HCT116 (cell line): ENCODE measurements at regions not wholly inside any gene's neighbourhood (a gene's known extent, or its start where the extent isn't known, plus 50 kb on each side); places are given as distances from the start of the nearest gene placed in this dataset.

Experiments
- ATAC-seq: fragments of 200-7000 bp; cut with Tn5 transposase; 2 replicates; pipeline ENCODE4 v1.9.1; 2020; ENCODE audit warnings: mild to moderate bottlenecking, moderate library complexity
- BruUV-seq: library from RNA; stranded (reverse); fragments of 400-500 nt; replicated peaks from 2 replicates; lab custom pipeline; 2021; lab: Mats Ljungman, UMichigan
- CTCF ChIA-PET: fragments of 300-600 bp; sonication (Branson Sonifier 250); formaldehyde crosslinking; loops from one replicate; lab custom pipeline; 2021; ENCODE audit warnings: antibody characterized with exemption; lab: Charles Lee
- POLR2A ChIA-PET: fragments of 300-600, 350-600 bp; sonication (Branson Sonifier 250); formaldehyde crosslinking; loops from one replicate; lab custom pipeline; 2021; ENCODE audit warnings: antibody characterized with exemption; lab: Charles Lee
- RAD21 ChIA-PET, 2 experiments: fragments of 300-600 bp; sonication (Branson Sonifier 250); formaldehyde crosslinking; loops; one replicate each; lab custom pipeline; 2023; ENCODE audit warnings: low total read pairs in 2 of 2; ENCODE audit not compliant: uncharacterized antibody in 2 of 2, unreplicated experiment in 2 of 2, low non-redundant PET in 1 of 2; lab: Charles Lee
- DNase-seq: peaks from one replicate; pipeline ENCODE4 v3.0.0-alpha.2; 2010; ENCODE audit warnings: low read depth, low spot score
- H2AFZ ChIP-seq: fragments of 200-600 bp; shearing (Covaris generic), sonication (generic); 2 replicates; pipeline ENCODE4 v1.6.1; 2017; ENCODE audit warnings: low read depth, mixed run types, mixed read lengths, antibody characterized with exemption, low read length; ENCODE audit not compliant: poor library complexity, severe bottlenecking
- H3K27ac ChIP-seq: 2 replicates; pipeline ENCODE4 v1.5.1; 2012; ENCODE audit warnings: low read depth, low read length
- H3K27me3 ChIP-seq: fragments of 200-600 bp; sonication (generic); 2 replicates; pipeline ENCODE4 v1.6.1; 2016; ENCODE audit warnings: mixed run types, low read length, mixed read lengths; ENCODE audit not compliant: insufficient read depth
- H3K36me3 ChIP-seq, 2 experiments: fragments of 200-500 bp in 1 of 2; fragments of 200-600 bp in 1 of 2; sonication (Bioruptor generic) in 1 of 2; sonication (generic) in 1 of 2; 2 replicates each; pipeline versions ENCODE4 v1.5.1 to v1.6.1; 2014 to 2016; ENCODE audit warnings: low read length in 2 of 2, inconsistent platforms in 1 of 2, mixed read lengths in 1 of 2, mixed run types in 1 of 2; ENCODE audit not compliant: insufficient read depth in 2 of 2, control insufficient read depth in 1 of 2
- H3K4me1 ChIP-seq, 2 experiments: fragments of 200-600 bp in 1 of 2; sonication (generic) in 1 of 2; 2 replicates each; pipeline versions ENCODE4 v1.5.1 to v1.6.1; 2012 to 2017; ENCODE audit warnings: low read length in 2 of 2, inconsistent platforms in 1 of 2, mild to moderate bottlenecking in 1 of 2, mixed read lengths in 1 of 2, mixed run types in 1 of 2, moderate library complexity in 1 of 2; ENCODE audit not compliant: insufficient read depth in 2 of 2, control insufficient read depth in 1 of 2
- H3K4me2 ChIP-seq: fragments of 200-600 bp; sonication (generic); 2 replicates; pipeline ENCODE4 v1.6.1; 2017; ENCODE audit warnings: mixed run types, low read length, mixed read lengths
- H3K4me3 ChIP-seq, 2 experiments: fragments of 200-600 bp in 1 of 2; sonication (generic) in 1 of 2; replicated peaks in 1 of 2; 2 replicates each; pipeline ENCODE4 v1.5.1; 2011 to 2016; ENCODE audit warnings: low read length in 2 of 2, control low read depth in 1 of 2, low read depth in 1 of 2, mild to moderate bottlenecking in 1 of 2, mixed read lengths in 1 of 2, mixed run types in 1 of 2
- H3K79me2 ChIP-seq: fragments of 200-600 bp; sonication (generic); 2 replicates; pipeline ENCODE4 v1.6.1; 2017; ENCODE audit warnings: mild to moderate bottlenecking, mixed run types, low read length, moderate library complexity, mixed read lengths; ENCODE audit not compliant: insufficient read depth
- H3K9ac ChIP-seq: fragments of 200-600 bp; sonication (generic); 2 replicates; pipeline ENCODE4 v1.6.1; 2016; ENCODE audit warnings: low read length, mixed read lengths
- H3K9me2 ChIP-seq: fragments of 200-600 bp; sonication (generic), shearing (Covaris generic); 2 replicates; pipeline ENCODE4 v1.6.1; 2017; ENCODE audit warnings: mixed run types, mild to moderate bottlenecking, moderate library complexity; ENCODE audit not compliant: insufficient read depth
- H3K9me3 ChIP-seq, 2 experiments: fragments of 200-500 bp in 1 of 2; fragments of 200-600 bp in 1 of 2; sonication (Bioruptor generic) in 1 of 2; sonication (generic) in 1 of 2; 2 replicates each; pipeline ENCODE4 v1.6.1; 2014 to 2017; ENCODE audit warnings: low read length in 2 of 2, mixed read lengths in 2 of 2, inconsistent platforms in 1 of 2, low read depth in 1 of 2, mild to moderate bottlenecking in 1 of 2, mixed run types in 1 of 2, moderate library complexity in 1 of 2; ENCODE audit not compliant: control insufficient read depth in 1 of 2, insufficient read depth in 1 of 2
- H4K20me1 ChIP-seq: fragments of 200-600 bp; sonication (generic), shearing (Covaris generic); 2 replicates; pipeline ENCODE4 v1.6.1; 2017; ENCODE audit warnings: mixed run types, mild to moderate bottlenecking, moderate library complexity; ENCODE audit not compliant: insufficient read depth
- ATF3 ChIP-seq: IDR thresholded peaks from 2 replicates; pipeline ENCODE4 v1.6.1; 2012
- EGR1 ChIP-seq: IDR thresholded peaks from 2 replicates; pipeline ENCODE4 v1.6.1; 2012; ENCODE audit warnings: low read depth
- ELF1 ChIP-seq: IDR thresholded peaks from 2 replicates; pipeline ENCODE4 v1.6.1; 2012; ENCODE audit warnings: low read depth, borderline replicate concordance
- EZH2 ChIP-seq: fragments of 200-600 bp; sonication (generic); IDR thresholded peaks from 2 replicates; pipeline ENCODE4 v1.6.1; 2017; ENCODE audit warnings: antibody characterized with exemption, mixed run types
- EZH2phosphoT487 ChIP-seq: fragments of 200-600 bp; IDR thresholded peaks from 2 replicates; pipeline ENCODE4 v1.6.1; 2018; ENCODE audit warnings: antibody characterized with exemption, borderline replicate concordance
- MAX ChIP-seq: IDR thresholded peaks from 2 replicates; pipeline ENCODE4 v1.6.1; 2012
- POLR2A ChIP-seq: IDR thresholded peaks from 2 replicates; pipeline ENCODE4 v1.7.0; 2011; ENCODE audit warnings: borderline replicate concordance; ENCODE audit not compliant: insufficient read depth, insufficient read length; ENCODE audit errors: extremely low read depth
- RAD21 ChIP-seq: IDR thresholded peaks from 2 replicates; pipeline ENCODE4 v1.6.1; 2012; ENCODE audit warnings: low read depth, mild to moderate bottlenecking
- SP1 ChIP-seq: IDR thresholded peaks from 2 replicates; pipeline ENCODE4 v1.6.1; 2012; ENCODE audit warnings: low read depth
- YY1 ChIP-seq: IDR thresholded peaks from 2 replicates; pipeline ENCODE4 v1.6.1; 2011; ENCODE audit warnings: low read length, low read depth, moderate library complexity, mild to moderate bottlenecking; ENCODE audit not compliant: insufficient replicate concordance; ENCODE audit errors: extremely low read depth
- ZFX ChIP-seq: fragments of 450-650 bp; IDR thresholded peaks from 2 replicates; pipeline ENCODE4 v1.6.1; 2017
- ZNF274 ChIP-seq: fragments of 200-500 bp; sonication (Bioruptor generic); IDR thresholded peaks from 2 replicates; pipeline ENCODE4 v1.6.1; 2014; ENCODE audit warnings: mild to moderate bottlenecking, low read depth, low read length, inconsistent platforms
- intact Hi-C: fragments of 100-400 bp; cut with micrococcal nuclease; formaldehyde crosslinking; loops from 2 replicates; pipeline ENCODE4 v1.10.0; 2022

DNA sequence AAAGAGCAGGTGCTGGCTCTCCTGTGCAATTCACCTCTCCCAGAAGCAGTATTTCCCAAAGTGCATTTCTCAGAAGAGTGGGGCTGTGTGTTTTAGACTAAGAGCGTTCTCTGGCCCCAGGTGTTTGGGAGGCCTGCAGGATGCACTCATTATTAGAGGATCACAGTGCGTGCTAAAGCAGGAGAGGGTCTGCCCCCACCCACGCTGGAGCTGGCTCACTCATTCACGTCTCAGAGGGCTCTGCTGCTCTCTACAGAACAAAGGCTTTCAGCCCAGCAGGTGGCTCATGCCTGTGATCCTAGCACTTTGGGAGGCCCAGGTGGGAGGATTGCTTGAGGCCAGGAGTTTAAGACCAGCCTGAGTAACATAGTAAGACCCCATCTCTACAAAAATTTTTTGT is 756.7 kb downstream of the UQCRFS1 start:
- POLR2A ChIA-PET: no interaction called here
- Histone ChIP-seq H3K36me3 (no peaks in the 10 kb centered on the region), H3K9ac (no peak overlapping the region), H3K4me3 (no peak overlapping the region), H3K4me2 (no peak overlapping the region), H2AFZ (no peak overlapping the region), H3K9me3 (peaks cover 12 to 35% of the 10 kb centered on the region in 2 experiments; a peak in 2 of 4 replicates), H3K9me2 (no peaks in the 10 kb centered on the region), H3K79me2 (no peaks in the 10 kb centered on the region), H4K20me1 (no peaks in the 10 kb centered on the region), H3K4me1 (no peaks in the 10 kb centered on the region), H3K27me3 (no peaks in the 10 kb centered on the region), H3K27ac (no peak overlapping the region)
- RAD21 ChIA-PET: no interaction called here
- no peak for TF ChIP-seq ZFX
- no peak for TF ChIP-seq POLR2A
- no peak for TF ChIP-seq EGR1
- no TSS peak for BruUV-seq
- ATAC-seq (no peak), DNase-seq (no peak)
- CTCF ChIA-PET: no interaction called here
- intact Hi-C loops: no loop called here

DNA sequence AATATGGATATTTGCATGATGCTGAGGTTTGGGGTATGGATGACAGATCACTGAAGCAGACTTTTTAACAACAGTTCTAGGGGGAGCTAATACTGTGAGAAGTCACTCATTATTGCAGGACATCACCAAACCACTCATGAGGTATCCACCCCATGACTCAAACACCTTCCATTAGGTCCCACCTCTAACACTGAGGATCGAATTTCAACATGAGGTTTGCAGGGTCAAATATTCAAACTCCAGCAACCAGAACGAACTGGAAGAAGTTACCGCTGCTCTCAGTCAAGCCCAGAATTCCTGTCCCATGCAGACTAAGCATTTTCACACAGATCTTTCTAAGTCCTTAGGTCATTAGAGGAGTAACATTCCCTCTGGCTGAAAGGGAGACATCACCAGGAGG is 758.9 kb downstream of the UQCRFS1 start:
- DNase-seq (no peak), ATAC-seq (no peak)
- CTCF ChIA-PET: no interaction called here
- Histone ChIP-seq H2AFZ (no peak overlapping the region), H3K79me2 (no peaks in the 10 kb centered on the region), H3K4me2 (no peak overlapping the region), H3K9me2 (no peaks in the 10 kb centered on the region), H3K4me1 (no peaks in the 10 kb centered on the region), H3K36me3 (no peaks in the 10 kb centered on the region), H3K4me3 (no peak overlapping the region), H3K9me3 (peaks cover 12 to 32% of the 10 kb centered on the region in 2 experiments; a peak in 2 of 4 replicates), H3K9ac (no peak overlapping the region), H4K20me1 (no peaks in the 10 kb centered on the region), H3K27me3 (no peaks in the 10 kb centered on the region), H3K27ac (no peak overlapping the region)
- intact Hi-C loops: no loop called here
- POLR2A ChIA-PET: no interaction called here
- BruUV-seq: no TSS peak
- RAD21 ChIA-PET: no interaction called here
- TF ChIP-seq ATF3: no peak
- no peak for TF ChIP-seq YY1
- no peak for TF ChIP-seq EZH2
- TF ChIP-seq EZH2phosphoT487: no peak
- no peak for TF ChIP-seq SP1
- TF ChIP-seq ZNF274: no peak
- TF ChIP-seq ELF1: no peak
- TF ChIP-seq RAD21: no peak
- no peak for TF ChIP-seq MAX
- TF ChIP-seq EGR1: no peak
